ENCODE measurements at regions not wholly inside any gene's neighbourhood (a gene's known extent, or its start where the extent isn't known, plus 50 kb on each side); places are given as distances from the start of the nearest gene placed in this dataset.

DNA sequence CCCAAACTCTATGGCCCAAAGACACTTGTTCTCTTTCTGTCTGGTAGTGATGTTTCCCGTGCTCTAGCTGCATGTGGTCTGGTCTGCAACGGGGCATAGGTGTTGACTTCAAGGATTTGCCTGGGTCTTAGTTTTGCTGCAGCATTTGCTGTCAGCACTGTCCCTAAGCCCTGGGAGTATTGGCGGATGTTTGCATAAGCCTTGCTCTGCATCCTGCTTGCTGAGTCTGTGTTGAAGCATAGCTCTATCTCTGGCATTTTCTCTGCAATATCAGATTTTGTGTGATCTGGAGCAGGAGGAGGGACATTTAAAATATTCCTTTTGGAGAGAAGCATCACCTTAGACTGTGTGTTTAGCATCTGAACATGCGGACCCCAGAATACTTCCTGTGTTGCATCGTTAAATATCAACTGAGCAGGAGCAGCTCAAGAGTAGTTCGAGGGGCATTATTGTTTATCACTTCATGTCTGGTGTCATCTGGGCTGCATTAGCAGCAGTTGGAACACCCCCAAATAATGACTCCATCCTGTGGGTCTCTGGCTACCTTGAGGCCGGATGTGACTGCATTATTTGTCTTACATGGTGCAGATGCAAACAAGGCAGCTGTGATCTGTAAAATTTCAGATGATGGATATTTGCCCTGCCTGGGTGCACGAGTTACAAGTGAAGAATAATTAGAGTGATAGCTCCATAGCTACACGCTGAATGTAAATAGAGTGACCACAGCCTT lies 231.7 kb downstream of the TRIB2 start:
- Histone ChIP-seq H3K27ac (replicated peaks) (no peak overlapping the region), H3K9me3 (replicated peaks) (no peaks in the 10 kb centered on the region), H3K36me3 (no peaks in the 10 kb centered on the region), H3K4me1 (no peaks in the 10 kb centered on the region), H3K27me3 (ENCODE audit: low read depth) (no peaks in the 10 kb centered on the region), H3K4me3 (no peak overlapping the region)
- DNase-seq = no peak
- TF ChIP-seq, protein P1, sequence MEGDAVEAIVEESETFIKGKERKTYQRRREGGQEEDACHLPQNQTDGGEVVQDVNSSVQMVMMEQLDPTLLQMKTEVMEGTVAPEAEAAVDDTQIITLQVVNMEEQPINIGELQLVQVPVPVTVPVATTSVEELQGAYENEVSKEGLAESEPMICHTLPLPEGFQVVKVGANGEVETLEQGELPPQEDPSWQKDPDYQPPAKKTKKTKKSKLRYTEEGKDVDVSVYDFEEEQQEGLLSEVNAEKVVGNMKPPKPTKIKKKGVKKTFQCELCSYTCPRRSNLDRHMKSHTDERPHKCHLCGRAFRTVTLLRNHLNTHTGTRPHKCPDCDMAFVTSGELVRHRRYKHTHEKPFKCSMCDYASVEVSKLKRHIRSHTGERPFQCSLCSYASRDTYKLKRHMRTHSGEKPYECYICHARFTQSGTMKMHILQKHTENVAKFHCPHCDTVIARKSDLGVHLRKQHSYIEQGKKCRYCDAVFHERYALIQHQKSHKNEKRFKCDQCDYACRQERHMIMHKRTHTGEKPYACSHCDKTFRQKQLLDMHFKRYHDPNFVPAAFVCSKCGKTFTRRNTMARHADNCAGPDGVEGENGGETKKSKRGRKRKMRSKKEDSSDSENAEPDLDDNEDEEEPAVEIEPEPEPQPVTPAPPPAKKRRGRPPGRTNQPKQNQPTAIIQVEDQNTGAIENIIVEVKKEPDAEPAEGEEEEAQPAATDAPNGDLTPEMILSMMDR (IDR thresholded peaks at IDR 0.05; ENCODE audit: borderline replicate concordance) = no peak
- intact Hi-C loops (cut with micrococcal nuclease) = no loop called here

DNA sequence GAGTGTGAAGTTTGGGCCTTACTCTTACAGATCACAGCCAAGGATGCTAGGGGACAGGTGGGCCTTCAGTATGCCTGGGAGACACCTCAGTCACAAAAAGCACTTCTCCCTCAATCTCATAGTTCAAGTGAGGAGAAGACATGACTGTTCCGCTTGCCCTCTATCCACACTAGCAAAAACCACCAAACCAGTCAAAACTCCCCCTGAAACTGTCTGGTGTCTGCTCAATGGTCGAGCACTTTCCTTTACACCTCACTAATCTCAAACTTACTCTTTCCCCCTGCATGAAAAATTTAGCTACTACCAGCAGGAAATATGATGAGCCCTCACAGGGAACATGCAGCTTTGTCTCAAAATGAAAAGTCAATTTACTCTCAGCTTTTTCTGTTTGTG lies 232.2 kb downstream of the TRIB2 start:
- H3K27me3 ChIP-seq (ENCODE audit: low read depth) = no peaks in the 10 kb centered on the region
- TF ChIP-seq, protein P1 (IDR thresholded peaks at IDR 0.05; ENCODE audit: borderline replicate concordance) = no peak
- H3K9me3 ChIP-seq (replicated peaks) = no peaks in the 10 kb centered on the region
- no peak overlapping the region for H3K4me3 ChIP-seq
- intact Hi-C loops (cut with micrococcal nuclease) = no loop called here
- no peaks in the 10 kb centered on the region for H3K36me3 ChIP-seq
- H3K4me1 ChIP-seq = no peaks in the 10 kb centered on the region
- H3K27ac ChIP-seq (replicated peaks) = no peak overlapping the region
- no peak for DNase-seq

DNA sequence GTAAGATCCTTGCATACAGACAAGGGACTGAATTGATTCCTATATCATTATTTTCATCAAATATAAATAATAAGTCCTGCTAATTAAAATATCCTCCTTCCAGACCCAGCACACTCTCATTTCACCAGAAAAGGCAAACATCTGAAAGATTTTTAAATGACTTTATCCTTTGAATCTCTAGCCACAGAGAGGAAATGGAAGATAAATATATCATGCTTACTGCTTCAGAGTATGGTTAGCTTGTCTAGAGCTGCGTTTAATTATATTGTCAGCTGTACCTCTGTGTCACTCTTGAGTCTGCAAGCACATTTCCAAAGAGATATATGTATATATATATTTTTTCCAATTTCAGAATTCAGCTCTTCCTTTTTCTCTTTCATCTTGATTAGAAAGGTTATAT lies 232.7 kb downstream of the TRIB2 start:
- H3K27ac ChIP-seq (replicated peaks) = no peak overlapping the region
- TF ChIP-seq, protein P1 (IDR thresholded peaks at IDR 0.05; ENCODE audit: borderline replicate concordance) = no peak
- H3K4me3 ChIP-seq = no peak overlapping the region
- DNase-seq = no peak
- H3K27me3 ChIP-seq (ENCODE audit: low read depth) = no peaks in the 10 kb centered on the region
- no peaks in the 10 kb centered on the region for H3K4me1 ChIP-seq
- intact Hi-C loops (cut with micrococcal nuclease) = no loop called here
- H3K9me3 ChIP-seq (replicated peaks) = no peaks in the 10 kb centered on the region
- H3K36me3 ChIP-seq = no peaks in the 10 kb centered on the region

DNA sequence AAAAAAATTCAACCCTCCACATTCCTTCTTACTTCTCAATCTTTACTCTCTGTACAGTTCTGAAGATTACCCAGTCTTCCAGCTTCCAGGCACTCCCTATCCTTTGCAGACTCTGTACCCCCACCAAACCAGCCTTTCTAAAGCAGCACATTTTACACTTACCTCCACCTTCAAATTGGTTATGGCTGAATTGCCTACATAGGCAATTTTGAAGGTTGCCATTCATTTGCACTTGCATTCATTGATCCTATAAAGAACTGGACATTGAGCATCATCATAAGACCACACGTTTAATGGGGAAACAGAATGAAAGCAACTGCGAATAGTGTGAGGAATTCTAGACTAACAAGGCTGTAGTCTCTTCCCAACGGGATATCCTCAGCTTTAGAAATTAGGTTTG lies 233.4 kb downstream of the TRIB2 start:
- Histone ChIP-seq H3K9me3 (replicated peaks) (no peaks in the 10 kb centered on the region), H3K4me3 (no peak overlapping the region), H3K4me1 (no peaks in the 10 kb centered on the region), H3K27me3 (ENCODE audit: low read depth) (no peaks in the 10 kb centered on the region), H3K36me3 (no peaks in the 10 kb centered on the region), H3K27ac (replicated peaks) (no peak overlapping the region)
- TF ChIP-seq, protein P1 (IDR thresholded peaks at IDR 0.05; ENCODE audit: borderline replicate concordance) = no peak
- intact Hi-C loops (cut with micrococcal nuclease) = no loop called here
- DNase-seq = no peak

DNA sequence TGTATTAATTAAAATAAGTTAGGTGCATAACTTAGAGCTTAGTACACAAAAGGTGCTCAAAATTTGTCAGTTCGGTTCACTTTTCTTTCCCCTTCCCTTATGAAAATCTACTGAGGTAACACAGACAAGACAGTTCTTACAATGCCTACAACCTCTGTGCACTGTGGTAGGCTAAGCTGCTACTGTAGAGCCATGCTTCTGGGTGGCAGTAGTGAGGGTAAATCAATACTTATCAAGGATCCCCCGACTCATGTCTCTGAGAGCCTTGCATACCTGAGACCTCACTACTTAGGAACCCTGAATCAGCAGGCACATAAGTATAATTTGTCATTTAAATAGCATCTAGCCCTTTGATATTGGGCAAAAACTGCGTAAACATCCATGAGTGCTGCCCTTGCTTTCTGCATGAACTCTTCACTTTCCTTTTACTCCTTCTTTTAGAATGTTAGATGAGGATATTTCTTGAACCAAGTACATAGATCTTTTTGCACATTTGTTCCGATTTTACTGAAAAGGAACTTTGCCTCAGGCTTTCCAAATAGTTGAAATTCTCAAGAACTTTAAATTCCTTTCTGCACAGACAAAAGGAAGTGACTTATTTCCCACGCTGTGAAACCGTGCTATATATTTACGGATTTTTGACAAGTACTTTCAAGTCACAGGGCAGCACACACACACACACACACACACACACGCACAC lies 234.4 kb downstream of the TRIB2 start:
- Histone ChIP-seq H3K36me3 (no peaks in the 10 kb centered on the region), H3K27me3 (ENCODE audit: low read depth) (no peaks in the 10 kb centered on the region), H3K27ac (replicated peaks) (no peak overlapping the region), H3K9me3 (replicated peaks) (no peaks in the 10 kb centered on the region), H3K4me1 (no peaks in the 10 kb centered on the region), H3K4me3 (no peak overlapping the region)
- no peak for DNase-seq
- intact Hi-C loops (cut with micrococcal nuclease) = no loop called here
- TF ChIP-seq, protein P1 (IDR thresholded peaks at IDR 0.05; ENCODE audit: borderline replicate concordance) = no peak

All from left ventricle myocardium inferior (tissue), 1 donor.